Frontal cortex (tissue), 3 donors: ENCODE measurements at regions not wholly inside any gene's neighbourhood (a gene's known extent, or its start where the extent isn't known, plus 50 kb on each side); places are given as distances from the start of the nearest gene placed in this dataset.

Experiments
- DNase-seq, 2 donors: peaks; one replicate each; pipeline ENCODE4 v3.0.0; 2012; ENCODE audit warnings: low spot score in 2 of 2
- FAIRE-seq: peaks from 2 replicates; lab custom pipeline; 2012; peaks lifted over from hg19 to GRCh38; lab: Jason Lieb, UNC
- donor health status: control.
- donor health status: control.
- donor health status: control.

- FAIRE-seq: no peak
These were observed 132.8 kb upstream of the PAPPA start for GRCh38 chr9:116020801-116021200.

GRCh38 chr9:116027096-116027495 is 126.5 kb upstream of the PAPPA start:
- DNase-seq (no peak), FAIRE-seq (no peak)

More at GRCh38 chr9:116020801-116021200, 132.8 kb upstream of the PAPPA start:
- no peak for DNase-seq

GRCh38 chr9:116027511-116027910 is 126.1 kb upstream of the PAPPA start:
- FAIRE-seq (no peak), DNase-seq (no peak)

DNA sequence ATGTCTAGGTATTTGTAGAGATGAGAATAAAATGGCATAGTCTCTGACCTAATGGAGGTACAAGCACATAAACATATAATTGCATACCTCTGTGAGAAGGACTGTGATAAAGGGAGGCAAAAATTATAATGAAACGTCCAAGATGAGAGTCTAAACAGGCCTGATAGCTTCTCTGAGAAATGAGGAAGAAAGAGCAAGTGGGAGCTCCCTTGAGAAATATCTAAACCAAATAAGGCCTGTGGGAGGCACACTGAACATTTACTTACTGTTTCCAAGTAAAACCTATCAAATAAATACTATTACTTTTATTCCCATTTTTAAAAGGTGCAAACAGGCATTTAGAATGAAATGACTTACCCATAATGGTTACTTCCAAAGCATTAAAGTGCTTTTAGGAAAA is 125.6 kb upstream of the PAPPA start:
- no peak for FAIRE-seq
- no peak for DNase-seq

GRCh38 chr9:116030517-116030916 is 123.1 kb upstream of the PAPPA start:
- DNase-seq: no peak
- FAIRE-seq: no peak

- FAIRE-seq: no peak
- DNase-seq: no peak
These were observed 120.7 kb upstream of the PAPPA start for GRCh38 chr9:116032683-116033440.

DNA sequence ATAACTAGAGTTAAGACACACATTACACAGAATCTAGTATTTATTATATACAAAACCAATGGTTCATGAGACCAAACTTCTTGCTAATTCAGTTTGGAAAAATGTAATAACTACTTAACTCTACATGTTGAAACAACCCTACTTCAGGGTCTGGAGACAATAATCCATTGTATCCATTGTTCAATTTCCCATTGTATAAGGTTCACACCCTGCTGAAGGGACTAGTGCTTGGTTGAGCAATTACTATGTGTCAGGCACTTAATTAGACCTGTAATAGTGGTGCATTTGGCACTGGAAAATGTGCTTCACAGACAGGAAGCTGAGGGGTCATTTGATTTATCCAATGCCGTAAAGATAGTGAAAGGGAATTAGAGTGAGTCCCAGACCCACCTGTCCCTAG is 114.3 kb upstream of the PAPPA start:
- no peak for FAIRE-seq

GRCh38 chr9:116039893-116040292 is 113.7 kb upstream of the PAPPA start:
- DNase-seq (no peak), FAIRE-seq (no peak)

More for the DNA sequence above, 114.3 kb upstream of the PAPPA start:
- DNase-seq: no peak

GRCh38 chr9:116042321-116042720 is 111.3 kb upstream of the PAPPA start:
- FAIRE-seq: no peak
- DNase-seq: no peak

DNA sequence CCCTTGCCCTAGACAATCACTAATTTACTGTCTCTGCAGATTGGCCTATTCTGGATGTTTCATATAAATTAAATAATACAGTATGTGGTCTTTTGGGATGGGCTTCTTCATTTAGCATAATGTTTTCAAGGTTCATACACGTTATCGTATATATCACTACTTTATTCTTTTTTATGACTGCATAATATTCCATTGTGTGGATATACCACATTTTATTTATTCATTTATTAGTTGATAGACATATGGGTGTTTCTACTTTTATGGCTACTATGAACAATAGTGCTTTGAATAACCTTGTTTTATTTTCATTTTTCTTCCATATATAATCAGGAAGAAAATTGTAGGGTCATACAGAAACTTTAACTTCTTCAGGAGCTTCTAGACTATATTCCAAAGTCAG is 108.5 kb upstream of the PAPPA start:
- DNase-seq: no peak
- FAIRE-seq: no peak

- DNase-seq (no peak), FAIRE-seq (no peak)
These were observed 105.5 kb upstream of the PAPPA start for GRCh38 chr9:116048081-116048480.

DNA sequence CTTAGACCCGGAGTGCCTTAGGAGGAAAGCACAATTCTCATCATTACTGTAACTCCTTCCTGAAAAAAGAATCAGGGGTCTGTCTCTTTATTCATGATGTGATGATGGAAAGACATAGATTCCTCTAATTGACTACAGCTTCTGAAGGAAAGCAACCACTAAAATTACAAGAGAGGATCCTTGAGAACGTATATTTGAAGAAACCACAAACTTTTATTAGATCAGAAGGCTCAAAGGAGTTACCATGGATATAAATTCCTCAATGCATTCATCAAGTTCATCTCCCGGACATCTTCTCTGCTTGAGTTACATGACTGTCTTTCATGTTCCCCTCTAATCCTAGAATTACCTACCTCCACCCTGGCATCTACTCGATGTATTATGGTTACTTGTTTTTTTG is 104.1 kb upstream of the PAPPA start:
- DNase-seq: no peak
- FAIRE-seq: no peak

DNA sequence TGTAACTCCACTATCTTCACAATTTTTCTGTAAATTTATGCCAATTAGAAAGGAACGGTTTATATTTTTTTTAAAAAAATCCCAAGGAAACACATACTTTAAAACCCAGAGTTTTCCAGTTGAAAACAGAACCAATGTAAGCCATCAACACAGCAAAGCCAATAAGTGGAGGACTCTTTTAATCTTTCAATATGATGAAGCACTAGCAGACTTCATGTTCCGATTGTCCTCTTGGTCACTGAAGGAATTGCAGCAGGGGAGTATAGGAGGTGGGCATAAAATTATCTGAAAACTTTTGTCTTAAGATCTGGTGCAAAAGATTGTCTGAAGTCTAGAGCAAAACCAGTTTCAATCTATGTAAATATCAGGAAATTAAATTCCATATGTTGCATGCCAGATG is 102.1 kb upstream of the PAPPA start:
- DNase-seq (no peak), FAIRE-seq (no peak)

- DNase-seq (no peak), FAIRE-seq (no peak)
These were observed 98.1 kb upstream of the PAPPA start for GRCh38 chr9:116055536-116055935.

DNA sequence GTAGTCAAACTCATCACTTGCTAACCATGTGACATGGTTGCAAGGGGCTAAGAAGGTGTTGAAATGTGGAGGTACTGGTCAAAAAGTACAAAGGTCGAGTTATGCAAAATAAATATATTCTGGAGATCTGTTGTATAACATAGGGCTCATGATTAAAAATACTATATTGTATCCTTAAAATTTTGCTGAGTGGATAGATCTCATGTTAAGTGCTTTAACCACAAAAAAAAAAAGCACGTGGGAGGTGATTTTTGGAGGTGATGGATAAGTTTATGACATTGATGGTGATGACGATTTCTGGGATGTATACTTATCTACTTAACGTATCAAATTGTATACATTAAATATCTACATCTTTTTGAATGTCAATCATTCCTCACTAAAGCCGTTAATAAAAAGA is 96.2 kb upstream of the PAPPA start:
- FAIRE-seq (no peak), DNase-seq (no peak)

DNA sequence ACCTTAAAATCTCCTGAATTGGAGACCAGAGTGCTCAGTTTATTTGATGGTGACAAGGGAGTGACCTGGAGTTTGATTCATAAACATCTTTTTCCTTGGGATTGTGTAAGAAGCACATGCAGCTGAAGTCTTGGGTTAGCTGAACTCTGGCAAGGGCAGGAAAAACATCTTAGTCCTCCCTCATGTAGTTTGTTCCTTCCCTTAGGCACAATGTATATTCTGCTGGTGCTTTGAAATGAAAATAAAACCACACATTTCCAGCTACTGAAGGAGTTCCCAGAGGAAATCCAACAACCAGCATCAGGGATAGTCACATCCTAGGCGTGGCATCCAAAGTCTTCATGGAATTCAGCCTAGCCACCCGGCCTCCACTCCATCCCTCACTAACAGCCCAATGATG is 95.2 kb upstream of the PAPPA start:
- DNase-seq (no peak), FAIRE-seq (no peak)

DNA sequence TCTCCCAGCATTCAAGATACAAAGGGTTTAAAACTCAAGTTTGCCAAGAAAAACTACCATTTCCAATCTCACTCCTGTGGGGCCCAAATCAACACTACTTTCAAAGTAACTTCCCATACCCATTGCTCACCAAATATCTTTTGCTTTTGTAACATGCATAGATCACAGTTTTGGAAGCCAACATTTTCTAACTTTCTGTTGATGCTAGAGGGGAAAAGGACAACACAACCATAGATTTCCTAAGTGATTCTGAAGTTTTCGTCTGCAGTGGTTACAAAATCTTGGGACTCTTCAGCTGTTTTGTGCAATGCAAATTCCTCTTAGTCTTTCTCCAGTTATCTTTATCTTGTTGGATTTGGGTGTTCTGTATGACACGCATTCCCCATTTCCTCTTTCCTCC is 94.1 kb upstream of the PAPPA start:
- FAIRE-seq (no peak), DNase-seq (no peak)

- no peak for DNase-seq
- no peak for FAIRE-seq
These were observed 93.0 kb upstream of the PAPPA start for GRCh38 chr9:116060631-116061030.

DNA sequence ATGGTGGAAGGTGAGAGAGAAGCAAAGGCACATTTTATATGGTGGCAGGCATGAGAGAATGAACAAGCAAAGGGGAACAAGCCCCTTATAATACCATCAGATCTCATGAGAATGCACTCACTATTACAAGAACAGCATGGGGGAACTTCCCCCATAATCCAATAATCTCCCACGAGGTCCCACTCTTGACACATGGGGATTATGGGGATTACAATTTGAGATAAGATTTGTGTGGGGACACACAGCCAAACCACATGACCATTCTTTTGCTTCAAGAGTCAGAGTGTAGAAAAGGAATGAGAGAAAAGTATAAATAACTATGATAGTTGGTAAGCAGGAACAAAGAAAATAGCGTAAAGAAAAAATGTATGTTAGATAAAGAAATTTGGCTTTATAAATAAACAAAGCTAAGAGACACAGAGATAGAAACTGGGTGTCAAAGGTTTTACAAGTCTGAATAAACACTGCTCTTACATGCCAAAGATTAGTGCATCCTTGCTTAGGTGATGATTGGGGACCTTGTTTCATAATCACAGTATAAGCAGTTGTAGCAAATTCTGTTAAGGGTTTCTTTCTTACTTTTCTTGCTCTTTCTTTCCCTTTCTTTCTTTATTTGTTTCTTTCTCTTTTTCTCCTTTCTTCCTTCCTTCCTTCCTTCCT is 91.9 kb upstream of the PAPPA start:
- DNase-seq (no peak), FAIRE-seq (no peak)

DNA sequence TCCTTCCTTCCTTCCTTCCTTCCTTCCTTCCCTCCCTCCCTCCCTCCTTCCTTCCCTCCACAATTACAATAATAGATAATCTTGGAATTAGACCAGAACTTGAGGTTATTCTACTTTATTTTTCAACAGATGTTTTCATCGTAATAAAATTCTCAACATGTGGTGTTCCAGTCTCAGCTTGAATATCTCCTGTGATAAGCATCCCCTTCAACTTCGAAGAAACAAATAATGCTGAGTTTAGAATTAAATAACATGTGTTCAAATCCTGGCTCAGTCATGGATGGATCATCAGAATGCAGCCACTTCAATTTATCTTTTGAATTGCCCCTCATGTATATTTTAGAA is 91.4 kb upstream of the PAPPA start:
- FAIRE-seq (no peak), DNase-seq (no peak)

GRCh38 chr9:116064970-116065369 is 88.6 kb upstream of the PAPPA start:
- no peak for FAIRE-seq
- no peak for DNase-seq

GRCh38 chr9:116066221-116066620 is 87.4 kb upstream of the PAPPA start:
- DNase-seq: no peak
- no peak for FAIRE-seq
